K562 (cell line): ENCODE measurements at regions not wholly inside any gene's neighbourhood (a gene's known extent, or its start where the extent isn't known, plus 50 kb on each side); places are given as distances from the start of the nearest gene placed in this dataset.

ENCODE experiments used
- ATAC-seq: fragments of 200-7000 bp; cut with Tn5 transposase; 3 replicates; pipeline ENCODE4 v1.9.1; 2020; ENCODE audit warnings: moderate library complexity
- BruUV-seq: library from RNA; stranded (reverse); fragments of 400-500 nt; replicated peaks from 2 replicates; lab custom pipeline; 2021; lab: Mats Ljungman, UMichigan
- CTCF ChIA-PET: fragments of 300-600 bp; formaldehyde crosslinking; extraction: SDS; loops from one replicate; lab custom pipeline; 2021; ENCODE audit warnings: low intra/inter-chr PET ratio; lab: Yijun Ruan, JAX
- POLR2A ChIA-PET: fragments of 300-600, 350-650 bp; sonication (Branson Sonifier 250); formaldehyde crosslinking; extraction: SDS; loops from one replicate; lab custom pipeline; 2021; ENCODE audit warnings: antibody characterized with exemption, inconsistent platforms; lab: Yijun Ruan, JAX
- DNase-seq, 4 experiments: peaks; one replicate each; pipeline versions ENCODE4 v3.0.0 to v3.0.0-alpha.2; 2011 to 2018; ENCODE audit warnings: low spot score in 3 of 4, mixed read lengths in 3 of 4; ENCODE audit errors: extremely low read depth in 1 of 4
- FAIRE-seq: peaks from 2 replicates; lab custom pipeline; 2011; peaks lifted over from hg19 to GRCh38; lab: Jason Lieb, UNC
- H2AFZ ChIP-seq: 2 replicates; pipeline ENCODE4 v1.6.0; 2011; ENCODE audit warnings: low read depth, low read length, control low read depth, inconsistent platforms
- H3K27ac ChIP-seq: fragments of 200-600 bp; 3 replicates; pipeline ENCODE4 v1.8.0; 2011; ENCODE audit warnings: low read depth, mild to moderate bottlenecking, control low read depth, inconsistent platforms, low read length, moderate library complexity, mixed read lengths; ENCODE audit errors: extremely low read depth
- H3K27me3 ChIP-seq, 2 experiments: fragments of 300-600 bp in 1 of 2; 2 replicates in 1 of 2; 3 replicates in 1 of 2; pipeline versions ENCODE4 v1.6.0 to v1.8.0; 2011; ENCODE audit warnings: inconsistent platforms in 2 of 2, low read length in 2 of 2, mild to moderate bottlenecking in 1 of 2, mixed read lengths in 1 of 2, moderate library complexity in 1 of 2; ENCODE audit not compliant: control insufficient read depth in 2 of 2, insufficient read depth in 2 of 2
- H3K36me3 ChIP-seq: fragments of 300-600 bp; 3 replicates; pipeline ENCODE4 v1.8.0; 2011; ENCODE audit warnings: mild to moderate bottlenecking, low read length, inconsistent platforms; ENCODE audit not compliant: control insufficient read depth, insufficient read depth
- H3K4me1 ChIP-seq, 2 experiments: fragments of 200-600 bp in 1 of 2; replicated peaks in 1 of 2; 2 replicates in 1 of 2; 3 replicates in 1 of 2; pipeline versions ENCODE4 v1.5.1 to v1.8.0; 2011; ENCODE audit warnings: inconsistent platforms in 2 of 2, low read length in 2 of 2, mild to moderate bottlenecking in 1 of 2, mixed read lengths in 1 of 2, moderate library complexity in 1 of 2; ENCODE audit not compliant: control insufficient read depth in 2 of 2, insufficient read depth in 2 of 2
- H3K4me2 ChIP-seq: 2 replicates; pipeline ENCODE4 v1.6.1; 2011; ENCODE audit warnings: low read length, control low read depth, inconsistent platforms, mixed read lengths; ENCODE audit not compliant: insufficient read depth
- H3K4me3 ChIP-seq: fragments of 200-600 bp; sonication (generic), shearing (Covaris generic); 2 replicates; pipeline ENCODE4 v1.5.1; 2016; ENCODE audit warnings: control low read depth, inconsistent platforms
- H3K79me2 ChIP-seq: fragments of 200-600 bp; 3 replicates; pipeline ENCODE4 v1.8.0; 2011; ENCODE audit warnings: low read length, inconsistent platforms; ENCODE audit not compliant: control insufficient read depth, insufficient read depth
- H3K9ac ChIP-seq, 2 experiments: 2 replicates each; pipeline versions ENCODE4 v1.6.0 to v1.6.1; 2011; ENCODE audit warnings: low read depth in 2 of 2, low read length in 2 of 2, control low read depth in 1 of 2, inconsistent platforms in 1 of 2, mild to moderate bottlenecking in 1 of 2, mixed read lengths in 1 of 2; ENCODE audit not compliant: insufficient read depth in 1 of 2
- H3K9me1 ChIP-seq: one replicate; pipeline ENCODE4 v1.6.0; 2011; ENCODE audit warnings: inconsistent platforms, mild to moderate bottlenecking, low read length, moderate library complexity; ENCODE audit not compliant: control insufficient read depth, insufficient read depth
- H3K9me3 ChIP-seq: replicated peaks from 2 replicates; pipeline ENCODE4 v1.5.1; 2011; ENCODE audit warnings: low read depth, low read length, inconsistent platforms; ENCODE audit not compliant: control insufficient read depth, insufficient read depth
- H4K20me1 ChIP-seq: replicated peaks from 2 replicates; pipeline ENCODE4 v1.6.1; 2011; ENCODE audit warnings: low read length, inconsistent platforms, mixed read lengths; ENCODE audit not compliant: control insufficient read depth, insufficient read depth
- FOXK2 ChIP-seq, 2 experiments: fragments of 450-650 bp; IDR thresholded peaks in 1 of 2; conservative IDR thresholded peaks in 1 of 2; 2 replicates each; pipeline ENCODE4 v1.6.1; 2016; ENCODE audit warnings: low read depth in 2 of 2, mild to moderate bottlenecking in 1 of 2
- L3MBTL2 ChIP-seq: fragments of 450-650 bp; IDR thresholded peaks from 2 replicates; pipeline ENCODE4 v1.6.1; 2016; ENCODE audit warnings: mild to moderate bottlenecking, moderate library complexity
- MCM7 ChIP-seq, 2 experiments: fragments of 450-650 bp; IDR thresholded peaks; 2 replicates each; pipeline ENCODE4 v1.6.1; 2016 to 2018
- NCOA4 ChIP-seq: fragments of 450-650 bp; IDR thresholded peaks from 2 replicates; pipeline ENCODE4 v1.6.1; 2018; ENCODE audit warnings: mild to moderate bottlenecking; ENCODE audit not compliant: partially characterized antibody
- STAG1 ChIP-seq: sonication (generic); formaldehyde crosslinking; IDR thresholded peaks from 2 replicates; pipeline ENCODE4 v1.5.0; 2020; ENCODE audit warnings: missing genetic modification reagents, borderline replicate concordance
- TARDBP ChIP-seq: fragments of 450-650 bp; IDR thresholded peaks from 2 replicates; pipeline ENCODE4 v1.6.1; 2016
- TCF15 ChIP-seq: fragments of 250-450 bp; sonication (Bioruptor Pico); IDR thresholded peaks from 2 replicates; pipeline ENCODE4 v1.8.0; 2022; ENCODE audit warnings: moderate library complexity, mild to moderate bottlenecking, inconsistent platforms
- THRA ChIP-seq: fragments of 450-650 bp; IDR thresholded peaks from 2 replicates; pipeline ENCODE4 v1.6.1; 2017; ENCODE audit warnings: mild to moderate bottlenecking, moderate library complexity
- ZFP30 ChIP-seq: fragments of 250-450 bp; sonication (Bioruptor Pico); IDR thresholded peaks from 2 replicates; pipeline ENCODE4 v1.8.0; 2022; ENCODE audit warnings: moderate library complexity, mild to moderate bottlenecking, inconsistent platforms, borderline replicate concordance
- ZNF133 ChIP-seq: fragments of 250-450 bp; sonication (Bioruptor Pico); IDR thresholded peaks from 2 replicates; pipeline ENCODE4 v1.4.0; 2020; ENCODE audit warnings: mild to moderate bottlenecking
- ZNF408 ChIP-seq: fragments of 250-450 bp; sonication (Bioruptor Pico); IDR thresholded peaks from 2 replicates; pipeline ENCODE4 v1.4.0; 2020; ENCODE audit warnings: low read depth, mild to moderate bottlenecking, moderate library complexity
- ZNF445 ChIP-seq: fragments of 250-450 bp; sonication (Bioruptor Pico); IDR thresholded peaks from 2 replicates; pipeline ENCODE4 v1.4.0; 2020; ENCODE audit warnings: low read depth, mild to moderate bottlenecking, moderate library complexity
- WGBS: fragments of 100-300 bp; shearing (Covaris generic); methylation state at CpG from one replicate; pipeline ENCODE4 v1.1.6; 2016; ENCODE audit warnings: low coverage, mixed read lengths; ENCODE audit not compliant: insufficient coverage; ENCODE audit errors: missing lambda C conversion rate; 5-methylcytosine and 5-hydroxymethylcytosine counted together
- in situ Hi-C: fragments of 300-500 bp; cut with MboI; formaldehyde crosslinking; loops from 4 replicates; pipeline ENCODE4 v1.15.0; 2018; ENCODE audit warnings: inconsistent platforms, mixed read lengths
- intact Hi-C: fragments of 100-400 bp; cut with micrococcal nuclease; formaldehyde crosslinking; loops from 2 replicates; pipeline ENCODE4 v1.14.2; 2022

- no peak overlapping the region for H3K4me3 ChIP-seq
- no peaks in the 10 kb centered on the region for H4K20me1 ChIP-seq
- ChIA-PET POLR2A (no interaction called here), CTCF (no interaction called here)
- FAIRE-seq (no peak), DNase-seq (no peak), ATAC-seq (no peak)
- H3K36me3 ChIP-seq = no peaks in the 10 kb centered on the region
- H3K9me3 ChIP-seq = no peaks in the 10 kb centered on the region
- no TSS peak for BruUV-seq
- TF ChIP-seq TCF15 (CRISPR knock-in tag) (no peak), NCOA4 (no peak), L3MBTL2 (no peak), THRA (no peak), ZNF408 (CRISPR knock-in tag) (no peak), MCM7 (IDR thresholded peaks at IDR 0.05) (no peak), ZNF133 (CRISPR knock-in tag) (no peak), FOXK2 (conservative IDR thresholded peaks at IDR 0.05 in 1 of 2, IDR thresholded peaks at IDR 0.05 in 1 of 2; ENCODE audit: low read depth in 2 of 2) (no peak), ZFP30 (no peak), STAG1 (no peak), ZNF445 (CRISPR knock-in tag) (no peak), TARDBP (no peak)
- WGBS = 2% methylated on average over 3 of the region's 3 CpGs
- no peak overlapping the region for H2AFZ ChIP-seq
- in situ Hi-C loops (no loop called here), intact Hi-C loops (no loop called here)
- no peaks in the 10 kb centered on the region for H3K9me1 ChIP-seq
- H3K27me3 ChIP-seq = no peaks in the 10 kb centered on the region
- H3K4me1 ChIP-seq = no peaks in the 10 kb centered on the region
- H3K27ac ChIP-seq = no peak overlapping the region
- no peak overlapping the region for H3K4me2 ChIP-seq
- H3K9ac ChIP-seq = no peak overlapping the region
- no peaks in the 10 kb centered on the region for H3K79me2 ChIP-seq
Measured at GRCh38 chr6:126761854-126762253, 356.6 kb upstream of the RSPO3 start.
